ENCODE measurements at regions not wholly inside any gene's neighbourhood (a gene's known extent, or its start where the extent isn't known, plus 50 kb on each side); places are given as distances from the start of the nearest gene placed in this dataset.

- TF ChIP-seq CTCF (IDR thresholded peaks at IDR 0.05), result no peak
- no peak for TF ChIP-seq POLR2A (IDR thresholded peaks at IDR 0.05)
- Histone ChIP-seq H3K9me3 (replicated peaks in 1 of 3) (no peaks in the 10 kb centered on the region), H3K27me3 (no peaks in the 10 kb centered on the region), H3K36me3 (replicated peaks in 1 of 2) (no peaks in the 10 kb centered on the region), H3K4me1 (replicated peaks in 1 of 2) (peaks cover 0 to 8% of the 10 kb centered on the region in 2 donors), H3K27ac (no peak overlapping the region), H3K4me3 (no peak overlapping the region)
- intact Hi-C loops (cut with DNase I), result no loop called here
- no peak for DNase-seq
- WGBS, 4 donors, result 59 to 73% (median 65%) methylated on average over 1 of the region's 1 CpG
Measured at GRCh38 chr3:178028933-178029332, 507.3 kb upstream of the KCNMB2 start.

GRCh38 chr3:178036451-178037144 is 499.6 kb upstream of the KCNMB2 start:
- Histone ChIP-seq H3K27me3 (no peaks in the 10 kb centered on the region), H3K9me3 (replicated peaks in 1 of 3) (peaks cover 0 to 5% (median 0%) of the 10 kb centered on the region in 3 donors), H3K4me1 (replicated peaks in 1 of 2) (peaks cover 0 to 15% of the 10 kb centered on the region in 2 donors), H3K36me3 (replicated peaks in 1 of 2) (no peaks in the 10 kb centered on the region), H3K4me3 (no peak overlapping the region), H3K27ac (no peak overlapping the region)
- TF ChIP-seq POLR2A (IDR thresholded peaks at IDR 0.05) (no peak), CTCF (IDR thresholded peaks at IDR 0.05) (no peak)
- intact Hi-C loops (cut with DNase I), result no loop called here
- WGBS, 4 donors, result 94 to 97% (median 95%) methylated on average over 4 of the region's 4 CpGs
- DNase-seq, result no peak

GRCh38 chr3:178041931-178042330 is 494.3 kb upstream of the KCNMB2 start:
- no peak overlapping the region for H3K27ac ChIP-seq
- H3K4me1 ChIP-seq (replicated peaks in 1 of 2), result peaks cover 0 to 9% of the 10 kb centered on the region in 2 donors
- DNase-seq, result no peak
- H3K4me3 ChIP-seq, result no peak overlapping the region
- H3K27me3 ChIP-seq, result no peaks in the 10 kb centered on the region
- no peaks in the 10 kb centered on the region for H3K36me3 ChIP-seq (replicated peaks in 1 of 2)
- intact Hi-C loops (cut with DNase I), result no loop called here
- no peak for TF ChIP-seq POLR2A (IDR thresholded peaks at IDR 0.05)
- TF ChIP-seq CTCF (IDR thresholded peaks at IDR 0.05), result no peak
- no peaks in the 10 kb centered on the region for H3K9me3 ChIP-seq (replicated peaks in 1 of 3)

GRCh38 chr3:178042376-178042775 is 493.9 kb upstream of the KCNMB2 start:
- Histone ChIP-seq H3K9me3 (replicated peaks in 1 of 3) (no peaks in the 10 kb centered on the region), H3K27ac (no peak overlapping the region)

More at GRCh38 chr3:178042376-178042775, 493.9 kb upstream of the KCNMB2 start:
- intact Hi-C loops (cut with DNase I), result no loop called here
- H3K36me3 ChIP-seq (replicated peaks in 1 of 2), result no peaks in the 10 kb centered on the region
- no peaks in the 10 kb centered on the region for H3K27me3 ChIP-seq
- H3K4me3 ChIP-seq, result no peak overlapping the region
- TF ChIP-seq CTCF (IDR thresholded peaks at IDR 0.05) (no peak), POLR2A (IDR thresholded peaks at IDR 0.05) (no peak)
- H3K4me1 ChIP-seq (replicated peaks in 1 of 2), result peaks cover 0 to 9% of the 10 kb centered on the region in 2 donors
- 93 to 98% (median 95%) methylated on average over 3 of the region's 3 CpGs for WGBS, 4 donors
- no peak for DNase-seq

Data from adrenal gland (tissue), 9 donors.